Right atrium auricular region (tissue), 2 donors: ENCODE measurements at regions not wholly inside any gene's neighbourhood (a gene's known extent, or its start where the extent isn't known, plus 50 kb on each side); places are given as distances from the start of the nearest gene placed in this dataset.

Experiments used
- DNase-seq: peaks from one replicate; pipeline ENCODE4 v3.0.0-alpha.2; 2019; ENCODE audit warnings: low spot score
- H3K27ac ChIP-seq, 2 donors: fragments of 200-600 bp; sonication (generic); 1 replicate in 1 of 2; 2 replicates in 1 of 2; pipeline ENCODE4 v1.5.1; 2016 to 2019
- H3K27me3 ChIP-seq, 2 donors: fragments of 200-600 bp; sonication (generic); one replicate each; pipeline versions ENCODE4 v1.5.1 to v1.6.0; 2017 to 2019
- H3K36me3 ChIP-seq: fragments of 200-600 bp; sonication (generic); one replicate; pipeline ENCODE4 v1.5.1; 2016
- H3K4me1 ChIP-seq, 2 donors: fragments of 200-600 bp; sonication (generic); one replicate each; pipeline versions ENCODE4 v1.5.1 to v1.6.0; 2017 to 2019
- H3K4me3 ChIP-seq, 2 donors: fragments of 200-600 bp; sonication (generic); 1 replicate in 1 of 2; 2 replicates in 1 of 2; pipeline ENCODE4 v1.5.1; 2017 to 2019; ENCODE audit warnings: mild to moderate bottlenecking in 1 of 2, moderate library complexity in 1 of 2
- H3K9me3 ChIP-seq, 2 donors: fragments of 200-600 bp; sonication (generic); one replicate each; pipeline ENCODE4 v1.5.1; 2019
- TF ChIP-seq, protein P1 (sequence below), 2 donors: fragments of 200-600 bp; sonication (generic); IDR thresholded peaks; one replicate each; pipeline ENCODE4 v1.5.1; 2019; ENCODE audit warnings: antibody characterized with exemption in 2 of 2

DNA sequence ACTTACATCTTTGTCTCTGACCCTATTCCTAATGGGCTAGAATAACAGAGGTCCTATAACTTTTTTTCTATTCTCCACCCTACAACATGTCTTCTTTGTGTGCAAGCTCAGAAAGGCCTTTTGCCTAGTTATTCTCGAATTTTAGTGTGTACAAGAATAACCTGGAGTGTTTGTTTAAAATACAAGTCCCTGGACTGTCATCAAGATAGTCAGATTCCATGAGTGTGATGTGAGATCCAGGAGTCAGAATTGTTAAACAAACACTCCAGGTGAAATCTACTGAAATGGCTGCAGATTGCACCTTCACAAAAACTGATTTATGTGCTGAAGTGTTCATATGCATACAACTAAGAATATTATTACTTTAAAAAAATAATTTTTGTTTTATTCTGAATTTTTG, 114.4 kb upstream of the DIO2 start:
- no peak overlapping the region for H3K4me3 ChIP-seq
- H3K4me1 ChIP-seq = no peaks in the 10 kb centered on the region
- peaks cover 0 to under 1% of the 10 kb centered on the region in 2 donors for H3K9me3 ChIP-seq
- H3K27ac ChIP-seq = no peak overlapping the region
- TF ChIP-seq, protein P1, sequence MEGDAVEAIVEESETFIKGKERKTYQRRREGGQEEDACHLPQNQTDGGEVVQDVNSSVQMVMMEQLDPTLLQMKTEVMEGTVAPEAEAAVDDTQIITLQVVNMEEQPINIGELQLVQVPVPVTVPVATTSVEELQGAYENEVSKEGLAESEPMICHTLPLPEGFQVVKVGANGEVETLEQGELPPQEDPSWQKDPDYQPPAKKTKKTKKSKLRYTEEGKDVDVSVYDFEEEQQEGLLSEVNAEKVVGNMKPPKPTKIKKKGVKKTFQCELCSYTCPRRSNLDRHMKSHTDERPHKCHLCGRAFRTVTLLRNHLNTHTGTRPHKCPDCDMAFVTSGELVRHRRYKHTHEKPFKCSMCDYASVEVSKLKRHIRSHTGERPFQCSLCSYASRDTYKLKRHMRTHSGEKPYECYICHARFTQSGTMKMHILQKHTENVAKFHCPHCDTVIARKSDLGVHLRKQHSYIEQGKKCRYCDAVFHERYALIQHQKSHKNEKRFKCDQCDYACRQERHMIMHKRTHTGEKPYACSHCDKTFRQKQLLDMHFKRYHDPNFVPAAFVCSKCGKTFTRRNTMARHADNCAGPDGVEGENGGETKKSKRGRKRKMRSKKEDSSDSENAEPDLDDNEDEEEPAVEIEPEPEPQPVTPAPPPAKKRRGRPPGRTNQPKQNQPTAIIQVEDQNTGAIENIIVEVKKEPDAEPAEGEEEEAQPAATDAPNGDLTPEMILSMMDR (IDR thresholded peaks at IDR 0.05) = no peak
- H3K27me3 ChIP-seq = no peaks in the 10 kb centered on the region
- no peaks in the 10 kb centered on the region for H3K36me3 ChIP-seq
- DNase-seq = no peak

DNA sequence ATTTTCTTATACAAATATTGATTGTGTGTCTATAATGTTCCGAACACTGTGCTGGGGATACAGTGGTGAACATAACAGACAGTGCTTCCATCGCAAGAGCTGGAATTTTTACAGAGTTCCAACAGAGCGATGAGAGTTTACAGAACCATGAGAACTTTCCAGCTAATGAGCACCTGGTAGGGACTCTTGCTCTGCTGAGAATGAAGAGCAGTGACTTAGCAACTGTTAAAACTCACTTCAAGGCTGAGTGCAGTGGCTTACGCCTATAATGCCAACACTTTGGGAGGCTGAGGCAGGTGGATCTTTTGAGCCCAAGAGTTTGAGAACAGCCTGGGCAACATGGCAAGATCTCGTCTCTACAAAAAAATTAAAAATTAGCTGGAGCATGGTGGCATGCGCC, 113.8 kb upstream of the DIO2 start:
- no peak overlapping the region for H3K4me3 ChIP-seq
- TF ChIP-seq, protein P1 (IDR thresholded peaks at IDR 0.05) = no peak
- H3K4me1 ChIP-seq = no peaks in the 10 kb centered on the region
- H3K27me3 ChIP-seq = no peaks in the 10 kb centered on the region
- DNase-seq = no peak
- no peak overlapping the region for H3K27ac ChIP-seq
- H3K36me3 ChIP-seq = no peaks in the 10 kb centered on the region
- H3K9me3 ChIP-seq = peaks cover 0 to 6% of the 10 kb centered on the region in 2 donors

DNA sequence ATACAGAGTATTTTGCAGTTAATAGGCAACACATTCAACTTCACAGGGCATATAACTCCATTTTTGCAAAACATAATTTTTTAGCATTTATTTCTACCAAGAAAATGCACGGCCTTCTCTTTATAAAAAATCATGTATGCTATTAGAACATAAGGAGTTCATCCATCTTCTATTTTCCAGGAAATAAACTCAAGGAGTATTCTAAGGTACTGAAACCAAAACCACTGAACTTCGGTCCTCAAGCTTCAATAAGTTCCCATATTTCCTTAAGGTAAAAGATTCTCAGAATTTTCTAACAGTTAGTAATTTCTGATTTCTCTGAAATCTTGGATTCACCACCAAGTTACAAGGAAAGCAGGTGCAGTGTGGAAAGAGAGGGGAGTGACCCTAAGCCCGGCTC, 113.3 kb upstream of the DIO2 start:
- H3K4me3 ChIP-seq = no peak overlapping the region
- H3K27me3 ChIP-seq = no peaks in the 10 kb centered on the region
- no peaks in the 10 kb centered on the region for H3K36me3 ChIP-seq
- H3K4me1 ChIP-seq = no peaks in the 10 kb centered on the region
- TF ChIP-seq, protein P1 (IDR thresholded peaks at IDR 0.05) = no peak
- no peak overlapping the region for H3K27ac ChIP-seq
- no peak for DNase-seq
- peaks cover 0 to 6% of the 10 kb centered on the region in 2 donors for H3K9me3 ChIP-seq

DNA sequence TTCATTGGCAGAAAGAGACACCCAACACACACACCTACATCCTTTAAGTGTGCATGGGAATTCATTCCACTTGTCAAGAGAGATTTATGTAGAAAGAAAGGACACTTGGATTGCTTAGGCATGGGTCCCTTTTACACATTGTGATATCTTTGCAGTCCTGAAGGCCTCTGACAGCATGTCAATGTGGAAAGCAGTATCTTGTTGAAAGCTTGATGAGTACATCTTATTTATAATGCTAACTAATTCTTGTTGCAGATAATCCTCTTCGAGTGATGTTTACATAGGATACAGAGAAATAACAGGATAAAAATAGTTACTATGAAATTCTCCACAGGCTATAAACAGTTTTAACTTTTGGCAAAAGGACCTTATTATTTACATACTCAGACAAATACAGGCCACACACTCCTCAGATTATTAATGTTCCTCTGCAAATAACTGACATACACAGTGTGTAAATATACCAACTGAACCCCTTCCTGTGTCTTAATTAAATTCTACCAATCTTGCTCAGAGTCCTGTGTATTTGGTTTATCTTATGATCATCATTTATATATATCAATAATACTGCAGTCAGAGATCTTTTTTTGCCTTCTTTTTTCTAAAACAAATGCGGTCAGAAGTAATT, 111.8 kb upstream of the DIO2 start:
- Histone ChIP-seq H3K4me3 (no peak overlapping the region), H3K4me1 (no peaks in the 10 kb centered on the region), H3K9me3 (peaks cover 0 to 6% of the 10 kb centered on the region in 2 donors), H3K36me3 (no peaks in the 10 kb centered on the region), H3K27me3 (no peaks in the 10 kb centered on the region), H3K27ac (no peak overlapping the region)
- no peak for DNase-seq
- TF ChIP-seq, protein P1 (IDR thresholded peaks at IDR 0.05) = no peak

DNA sequence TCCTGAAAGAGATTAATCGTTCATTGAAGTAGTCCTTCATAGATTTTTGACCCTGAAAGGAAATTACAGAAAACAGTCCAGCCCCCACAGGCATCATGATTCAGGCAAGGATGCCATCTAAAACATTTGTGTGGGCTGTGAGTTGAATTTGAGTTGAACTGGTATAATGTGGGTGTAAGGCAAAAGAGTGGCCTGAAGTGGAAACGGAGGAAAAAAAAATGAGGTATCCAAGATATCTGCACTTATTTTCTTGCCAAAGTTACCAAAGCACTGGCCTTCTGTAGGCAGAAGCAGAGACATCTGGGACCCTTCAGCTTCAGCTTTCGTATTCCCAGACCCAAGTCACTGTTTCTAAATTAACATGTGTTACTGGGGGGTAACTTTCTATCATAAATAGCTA, 105.1 kb upstream of the DIO2 start:
- H3K4me3 ChIP-seq = no peak overlapping the region
- H3K27me3 ChIP-seq = no peaks in the 10 kb centered on the region
- H3K27ac ChIP-seq = no peak overlapping the region
- peaks cover 0 to 6% of the 10 kb centered on the region in 2 donors for H3K9me3 ChIP-seq
- DNase-seq = no peak
- TF ChIP-seq, protein P1 (IDR thresholded peaks at IDR 0.05) = no peak
- peaks cover 0 to 2% of the 10 kb centered on the region in 2 donors for H3K4me1 ChIP-seq
- no peaks in the 10 kb centered on the region for H3K36me3 ChIP-seq

DNA sequence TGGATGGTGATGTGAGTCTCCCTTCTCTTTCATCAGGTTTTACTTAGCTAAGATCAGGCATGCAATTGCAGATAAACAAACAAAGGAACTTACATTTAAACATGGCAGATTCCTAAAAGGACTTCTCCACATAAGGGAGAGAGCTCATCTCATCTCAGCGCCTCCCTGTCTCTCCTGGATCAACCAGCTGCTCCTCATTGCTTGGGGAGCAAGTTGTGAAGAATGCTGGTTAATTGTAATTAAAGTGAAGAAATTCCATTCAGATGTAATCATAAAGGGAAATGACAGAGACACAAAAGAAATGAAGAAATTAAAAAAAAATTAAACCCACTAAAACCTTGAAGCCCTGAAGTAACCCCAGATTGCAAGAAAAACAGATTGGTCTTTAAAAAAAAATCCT, 104.4 kb upstream of the DIO2 start:
- H3K4me1 ChIP-seq = peaks cover 0 to 9% of the 10 kb centered on the region in 2 donors
- H3K4me3 ChIP-seq = no peak overlapping the region
- TF ChIP-seq, protein P1 (IDR thresholded peaks at IDR 0.05) = no peak
- DNase-seq = no peak
- no peaks in the 10 kb centered on the region for H3K36me3 ChIP-seq
- no peaks in the 10 kb centered on the region for H3K27me3 ChIP-seq
- peaks cover 0 to 6% of the 10 kb centered on the region in 2 donors for H3K9me3 ChIP-seq
- no peak overlapping the region for H3K27ac ChIP-seq
